ES-I3 (cell line): ENCODE measurements at regions not wholly inside any gene's neighbourhood (a gene's known extent, or its start where the extent isn't known, plus 50 kb on each side); places are given as distances from the start of the nearest gene placed in this dataset.
"Not testable (repeated sequence)": the region's sequence is repeated elsewhere in the genome, so short reads cannot be mapped to it uniquely, and the experiment has no call there.

Experiments used
- H3K36me3 ChIP-seq: 2 replicates; pipeline ENCODE4 v1.6.1; 2013; ENCODE audit warnings: mild to moderate bottlenecking, low read length, control low read depth, moderate library complexity; ENCODE audit not compliant: insufficient read depth
- H3K4me1 ChIP-seq: 2 replicates; pipeline ENCODE4 v1.6.1; 2013; ENCODE audit warnings: mild to moderate bottlenecking, control low read depth, low read length; ENCODE audit not compliant: insufficient read depth
- H3K9ac ChIP-seq: 2 replicates; pipeline ENCODE4 v1.6.1; 2013; ENCODE audit warnings: low read depth, mild to moderate bottlenecking, low read length, moderate library complexity
- H3K9me3 ChIP-seq: 2 replicates; pipeline ENCODE4 v1.6.1; 2013; ENCODE audit warnings: mild to moderate bottlenecking, low read length, moderate library complexity; ENCODE audit not compliant: control insufficient read depth, insufficient read depth

DNA sequence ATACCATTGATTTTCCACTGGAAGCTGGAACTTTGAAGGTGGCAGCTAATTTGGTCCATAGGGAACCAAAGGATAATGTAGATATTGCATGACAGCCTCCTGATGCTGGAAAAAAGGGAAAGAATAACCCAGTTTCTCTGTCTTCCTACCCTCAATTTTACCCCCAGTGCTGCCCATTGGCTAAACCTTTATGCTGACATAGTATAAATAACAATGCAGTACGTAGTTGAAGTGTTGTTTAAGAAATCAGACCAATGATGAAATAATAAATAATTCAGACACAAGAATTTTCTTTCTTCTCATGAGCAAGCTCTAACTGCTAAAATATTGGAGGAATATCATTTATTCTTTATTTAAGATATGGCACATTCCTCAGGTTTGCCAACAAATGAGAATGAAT lies 843.4 kb downstream of the EPHA3 start:
- Histone ChIP-seq H3K36me3 (no peaks in the 10 kb centered on the region), H3K9me3 (peaks cover under 1% of the 10 kb centered on the region)

DNA sequence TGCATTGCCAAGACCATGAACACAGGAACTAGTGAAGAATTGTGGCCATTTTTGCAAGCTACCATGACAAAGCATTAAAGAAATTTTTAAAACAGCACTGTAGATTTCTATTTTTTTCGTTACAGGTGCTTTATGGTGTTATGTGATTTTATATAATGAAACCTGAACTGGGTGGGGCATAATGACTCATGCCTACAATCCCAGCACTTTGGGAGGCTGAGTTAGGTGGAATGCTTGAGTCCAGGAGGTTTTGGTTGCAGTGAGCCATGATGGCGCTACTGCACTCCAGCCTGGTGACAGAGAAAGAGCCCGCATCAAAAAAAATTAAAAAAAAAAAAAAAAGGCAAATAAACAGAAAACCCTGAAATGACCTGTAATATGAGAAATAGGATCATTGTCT lies 846.7 kb downstream of the EPHA3 start:
- Histone ChIP-seq H3K4me1 (0 out of 2 replicates have a peak, but pooled peaks cover 3% of the 10 kb centered on the region), H3K36me3 (no peaks in the 10 kb centered on the region), H3K9me3 (peaks cover 4% of the 10 kb centered on the region), H3K9ac (no peak overlapping the region)

More for the DNA sequence above, 843.4 kb downstream of the EPHA3 start:
- no peaks in the 10 kb centered on the region for H3K4me1 ChIP-seq
- H3K9ac ChIP-seq, result no peak overlapping the region

DNA sequence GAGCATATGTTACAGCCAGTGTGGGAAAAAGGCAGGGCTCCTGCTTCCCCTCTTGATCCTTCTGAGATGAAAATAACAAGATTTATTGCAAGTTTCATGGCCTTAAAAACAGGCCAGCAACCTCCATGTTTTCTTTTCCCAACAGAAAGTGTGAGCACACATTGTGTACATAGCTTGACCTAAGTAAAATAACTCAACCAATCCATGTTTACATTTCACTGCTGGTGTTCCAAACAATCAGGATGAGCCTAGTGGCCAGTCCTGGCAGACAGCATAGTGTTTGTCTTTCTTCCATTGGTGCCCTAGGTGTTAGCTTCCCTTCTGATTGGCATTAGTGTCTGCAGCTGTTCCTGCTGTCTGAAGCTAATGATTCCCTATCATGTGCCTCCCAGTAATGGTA lies 847.7 kb downstream of the EPHA3 start:
- Histone ChIP-seq H3K36me3 (no peaks in the 10 kb centered on the region), H3K9me3 (peaks cover 4% of the 10 kb centered on the region; the same call in 1 of the 2 replicates), H3K4me1 (0 out of 2 replicates have a peak, but pooled peaks cover 3% of the 10 kb centered on the region), H3K9ac (no peak overlapping the region)

DNA sequence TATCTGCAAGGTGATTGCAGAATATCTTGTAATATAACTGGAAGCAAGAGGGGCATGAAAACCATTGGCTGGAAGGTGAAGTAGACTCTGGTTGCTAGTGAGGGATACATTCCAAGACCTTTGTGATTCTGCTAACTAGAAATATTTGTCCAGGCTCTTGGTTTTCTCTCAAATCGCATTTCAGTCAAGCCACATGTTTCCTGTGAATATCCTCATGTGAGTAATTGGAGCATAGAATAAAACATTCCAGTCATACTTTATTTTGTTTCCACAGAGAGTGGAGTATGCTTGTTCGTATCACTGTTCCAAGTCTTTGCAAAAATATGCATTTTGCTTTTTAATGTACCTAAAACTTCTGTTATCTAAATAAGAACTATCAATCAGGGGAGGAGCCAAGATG lies 850.0 kb downstream of the EPHA3 start:
- Histone ChIP-seq H3K36me3 (no peaks in the 10 kb centered on the region), H3K9ac (no peak overlapping the region), H3K4me1 (0 out of 2 replicates have a peak, but pooled peaks cover 3% of the 10 kb centered on the region), H3K9me3 (peaks cover 4% of the 10 kb centered on the region; the same call in 1 of the 2 replicates)

DNA sequence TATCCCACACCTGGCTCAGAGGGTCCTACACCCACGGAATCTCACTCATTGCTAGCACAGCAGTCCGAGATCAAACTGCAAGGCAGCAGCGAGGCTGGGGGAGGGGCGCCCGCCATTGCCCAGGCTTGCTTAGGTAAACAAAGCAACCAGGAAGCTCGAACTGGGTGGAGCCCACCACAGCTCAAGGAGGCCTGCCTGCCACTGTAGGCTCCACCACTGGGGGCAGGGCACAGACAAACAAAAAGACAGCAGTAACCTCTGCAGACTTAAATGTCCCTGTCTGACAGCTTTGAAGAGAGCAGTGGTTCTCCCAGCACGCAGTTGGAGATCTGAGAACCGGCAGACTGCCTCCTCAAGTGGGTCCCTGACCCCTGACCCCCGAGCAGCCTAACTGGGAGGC lies 850.7 kb downstream of the EPHA3 start:
- not testable (repeated sequence) for H3K36me3 ChIP-seq, H3K9me3 ChIP-seq, H3K4me1 ChIP-seq
- H3K9ac ChIP-seq, result peak overlapping the region; percentile 24; the same call in 1 of the 2 replicates

DNA sequence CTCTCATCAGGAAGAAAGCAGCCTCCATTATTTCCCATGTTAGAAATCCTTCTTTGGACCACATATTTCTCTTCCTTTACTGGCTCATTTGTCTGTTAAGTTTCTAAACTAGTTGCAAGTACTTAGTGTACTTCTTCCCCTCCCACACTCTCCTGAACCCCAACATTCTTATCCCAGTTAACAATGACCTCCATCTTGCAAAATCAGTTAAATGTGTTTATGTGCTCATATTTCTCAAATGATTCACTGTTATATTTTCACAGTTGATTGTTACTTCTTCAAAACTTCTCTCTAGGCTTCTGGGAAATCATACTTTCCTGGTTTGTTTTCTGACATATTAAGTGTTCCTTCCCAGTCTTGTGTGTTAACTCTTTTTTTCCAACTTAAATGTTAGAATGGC lies 856.9 kb downstream of the EPHA3 start:
- H3K9ac ChIP-seq, result no peak overlapping the region
- peaks cover 14% of the 10 kb centered on the region; the same call in 1 of the 2 replicates for H3K9me3 ChIP-seq
- H3K4me1 ChIP-seq, result no peaks in the 10 kb centered on the region
- H3K36me3 ChIP-seq, result no peaks in the 10 kb centered on the region

DNA sequence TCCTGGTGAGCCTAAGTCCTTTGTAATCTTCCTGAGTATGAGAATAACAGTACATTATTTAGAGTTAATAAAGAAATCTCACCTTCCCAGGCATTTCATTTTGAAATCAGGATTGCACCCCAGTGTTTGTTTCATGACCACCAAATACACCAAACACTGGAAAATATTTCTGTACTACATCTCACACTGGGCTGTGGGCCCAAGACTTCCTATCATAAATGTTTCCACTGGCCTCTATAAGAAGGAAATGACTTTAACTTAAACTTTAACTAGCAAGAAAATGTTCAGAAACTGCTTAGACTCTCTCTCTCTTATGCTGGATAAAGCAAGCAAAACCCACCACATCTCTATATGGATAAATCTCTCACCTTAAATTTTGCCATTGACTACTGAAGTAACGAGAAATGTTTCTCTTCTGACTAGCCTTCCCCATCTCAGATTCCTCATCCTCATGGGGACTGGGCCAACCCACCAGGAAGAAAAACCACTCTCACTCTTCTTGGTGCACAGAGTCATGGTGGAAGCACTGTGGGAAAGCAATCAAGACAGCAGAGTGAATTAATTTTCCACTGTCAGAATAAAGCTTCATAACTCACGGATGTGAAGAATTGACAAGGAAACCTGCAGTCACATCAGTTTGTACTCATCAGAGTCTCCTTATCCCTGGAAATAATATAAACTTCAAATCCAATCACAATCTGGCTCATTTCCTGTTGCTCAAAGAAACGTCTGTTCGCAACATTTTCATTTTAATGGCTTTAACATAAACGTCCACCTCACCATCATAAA lies 859.6 kb downstream of the EPHA3 start:
- Histone ChIP-seq H3K9ac (no peak overlapping the region), H3K9me3 (peaks cover 14% of the 10 kb centered on the region; the same call in 1 of the 2 replicates), H3K36me3 (no peaks in the 10 kb centered on the region), H3K4me1 (no peaks in the 10 kb centered on the region)

DNA sequence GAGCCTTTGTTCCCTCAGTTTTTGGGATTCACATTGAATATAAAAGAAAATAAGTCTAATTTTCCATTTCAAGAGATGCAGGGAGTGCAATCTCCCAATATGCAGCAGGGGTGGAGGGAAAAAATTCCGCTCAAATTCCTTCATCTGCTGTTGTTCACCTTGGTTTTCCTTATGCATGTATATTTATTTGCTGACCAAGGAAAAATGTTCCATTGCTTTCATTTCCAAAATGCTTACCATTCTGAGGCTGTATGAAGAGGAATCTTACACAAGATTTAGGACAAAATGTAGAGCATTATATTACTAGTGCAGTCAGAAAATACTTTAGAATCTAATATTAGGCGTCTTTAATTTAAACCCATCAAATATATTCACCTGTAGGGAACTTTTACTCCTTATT lies 863.9 kb downstream of the EPHA3 start:
- H3K4me1 ChIP-seq, result no peaks in the 10 kb centered on the region
- H3K9me3 ChIP-seq, result peaks cover 11% of the 10 kb centered on the region; the same call in 1 of the 2 replicates
- no peaks in the 10 kb centered on the region for H3K36me3 ChIP-seq
- H3K9ac ChIP-seq, result no peak overlapping the region

DNA sequence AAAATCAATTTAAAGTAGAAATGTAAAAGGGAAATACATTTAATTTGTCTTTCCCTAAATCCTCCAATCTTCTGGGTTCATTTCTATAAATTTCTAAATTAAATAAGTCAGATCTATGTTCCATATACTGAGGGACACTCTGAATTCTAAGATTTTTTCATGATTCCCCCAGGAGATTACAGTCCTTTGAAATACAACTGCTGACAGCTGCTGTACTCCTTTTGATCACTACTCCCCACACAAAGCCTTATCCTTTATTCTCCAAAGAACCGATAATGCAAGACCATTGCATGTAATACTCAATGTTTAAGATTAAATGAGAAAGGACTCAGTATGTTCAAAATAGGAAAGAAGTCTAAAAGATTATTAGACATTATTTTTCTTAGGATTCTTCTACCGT lies 865.7 kb downstream of the EPHA3 start:
- no peaks in the 10 kb centered on the region; the same call in 1 of the 2 replicates for H3K9me3 ChIP-seq
- no peaks in the 10 kb centered on the region for H3K36me3 ChIP-seq
- H3K4me1 ChIP-seq, result no peaks in the 10 kb centered on the region
- H3K9ac ChIP-seq, result no peak overlapping the region

DNA sequence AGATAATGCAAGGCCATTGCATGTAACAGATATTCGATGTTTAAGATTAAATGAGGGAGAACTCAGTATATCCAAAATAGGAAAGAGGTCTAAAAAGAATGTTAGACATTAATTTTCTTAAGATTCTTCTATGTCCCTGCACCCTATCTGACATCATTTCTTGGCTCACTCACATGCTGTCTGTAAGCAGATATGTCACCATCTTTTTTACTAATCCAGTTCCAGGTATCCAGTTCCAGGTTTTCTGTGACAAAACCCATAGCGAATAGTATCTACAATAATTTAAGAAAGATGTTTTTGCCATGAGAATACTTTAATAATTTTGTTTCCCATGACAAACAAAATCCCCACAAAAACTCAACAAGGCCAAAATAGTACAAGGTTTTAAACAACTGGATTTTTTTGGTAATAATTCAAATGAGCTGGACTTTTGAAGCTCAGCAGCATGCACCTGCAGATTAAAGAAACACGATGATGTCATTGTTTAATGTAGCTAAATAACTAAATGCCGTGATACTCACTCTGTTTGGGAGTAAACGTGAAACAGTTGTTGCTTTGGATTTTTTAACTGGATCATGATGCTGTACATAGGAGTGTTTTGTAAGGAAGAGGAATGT lies 867.6 kb downstream of the EPHA3 start:
- no peaks in the 10 kb centered on the region; the same call in 1 of the 2 replicates for H3K9me3 ChIP-seq
- H3K9ac ChIP-seq, result no peak overlapping the region
- no peaks in the 10 kb centered on the region for H3K36me3 ChIP-seq
- H3K4me1 ChIP-seq, result no peaks in the 10 kb centered on the region

DNA sequence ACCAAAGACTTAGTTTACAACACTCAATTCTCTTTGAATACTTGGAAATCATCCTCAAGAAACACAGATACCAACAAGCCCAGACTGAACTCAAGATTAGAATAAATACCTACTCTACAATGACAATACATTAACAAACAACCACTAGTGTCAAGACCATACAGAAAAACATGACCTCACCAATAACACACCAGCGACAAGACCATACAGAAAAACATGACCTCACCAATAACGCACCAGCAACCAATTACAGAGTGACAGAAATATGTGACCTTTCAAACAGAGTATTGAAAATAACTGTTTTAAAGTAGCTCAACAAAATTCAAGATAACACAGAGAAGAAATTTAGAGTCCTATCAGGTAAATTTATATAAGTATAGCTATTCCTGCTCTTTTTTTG lies 876.0 kb downstream of the EPHA3 start:
- no peaks in the 10 kb centered on the region for H3K36me3 ChIP-seq
- peaks cover 4% of the 10 kb centered on the region; the same call in 1 of the 2 replicates for H3K9me3 ChIP-seq
- no peak overlapping the region for H3K9ac ChIP-seq
- H3K4me1 ChIP-seq, result no peaks in the 10 kb centered on the region

DNA sequence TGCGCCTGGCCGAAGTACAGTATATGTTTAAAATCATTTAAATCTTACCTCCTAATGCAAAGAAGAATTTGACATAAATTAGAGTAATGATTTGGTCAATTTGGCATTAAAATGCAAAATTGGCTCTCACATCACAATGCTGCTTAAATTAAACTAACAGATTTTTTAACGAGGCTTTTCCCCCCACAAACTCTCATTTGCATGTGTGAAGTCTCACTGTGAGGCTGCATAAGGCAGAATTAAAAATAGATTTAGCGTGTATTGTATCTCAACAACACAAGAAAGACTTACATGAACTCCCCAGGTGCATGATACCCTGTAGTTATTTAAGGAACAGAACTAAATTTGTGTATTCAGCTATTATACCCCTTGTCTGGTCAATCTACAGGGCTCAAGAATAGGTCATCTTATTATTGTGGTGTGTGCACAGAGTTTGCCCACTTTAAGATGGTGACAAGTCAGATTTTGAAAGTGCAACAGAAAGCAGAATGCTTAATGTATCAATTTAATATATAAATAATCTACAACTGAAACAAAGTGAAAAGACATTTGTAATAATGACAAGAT lies 897.9 kb downstream of the EPHA3 start:
- H3K9me3 ChIP-seq, result no peaks in the 10 kb centered on the region; the same call in 1 of the 2 replicates

DNA sequence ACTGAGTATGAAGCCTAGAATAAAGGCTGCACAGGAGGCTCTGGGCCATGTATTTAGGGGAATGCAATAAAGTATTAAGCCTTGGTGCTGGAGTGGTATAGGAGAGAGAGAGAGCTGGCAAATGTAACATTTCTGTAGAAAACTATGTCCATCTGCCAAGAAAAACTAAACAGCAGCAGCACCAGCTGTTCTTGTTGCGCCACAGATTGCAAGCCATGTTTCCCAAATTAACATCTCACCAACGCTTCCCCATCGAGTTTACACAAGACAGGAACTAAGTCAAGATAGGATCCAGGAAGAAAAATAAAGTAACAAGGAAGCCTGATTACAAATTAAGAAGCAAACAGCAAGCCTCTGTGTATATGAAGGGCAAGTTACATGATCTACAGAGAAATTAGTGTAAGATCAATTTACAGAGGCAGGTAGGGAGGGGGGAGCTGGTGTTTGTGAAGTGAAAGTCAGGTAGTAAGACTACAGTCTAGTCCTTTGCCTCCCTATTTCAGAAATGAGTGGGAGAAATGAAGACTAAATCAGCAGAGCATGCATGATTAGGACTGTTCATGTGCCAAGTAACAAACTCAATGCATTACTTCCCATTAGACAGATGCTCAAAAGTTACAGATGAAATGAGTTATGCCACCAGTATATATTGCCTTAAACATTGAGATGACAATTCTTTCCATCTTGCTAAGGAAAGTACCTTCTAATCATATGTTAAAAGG lies 900.5 kb downstream of the EPHA3 start:
- H3K9me3 ChIP-seq, result no peaks in the 10 kb centered on the region; the same call in 1 of the 2 replicates
- no peak overlapping the region for H3K9ac ChIP-seq
- H3K4me1 ChIP-seq, result peaks cover 21% of the 10 kb centered on the region
- H3K36me3 ChIP-seq, result no peaks in the 10 kb centered on the region

More for the DNA sequence above, 897.9 kb downstream of the EPHA3 start:
- peaks cover 9% of the 10 kb centered on the region; the same call in 1 of the 2 replicates for H3K4me1 ChIP-seq
- no peak overlapping the region for H3K9ac ChIP-seq
- no peaks in the 10 kb centered on the region for H3K36me3 ChIP-seq

DNA sequence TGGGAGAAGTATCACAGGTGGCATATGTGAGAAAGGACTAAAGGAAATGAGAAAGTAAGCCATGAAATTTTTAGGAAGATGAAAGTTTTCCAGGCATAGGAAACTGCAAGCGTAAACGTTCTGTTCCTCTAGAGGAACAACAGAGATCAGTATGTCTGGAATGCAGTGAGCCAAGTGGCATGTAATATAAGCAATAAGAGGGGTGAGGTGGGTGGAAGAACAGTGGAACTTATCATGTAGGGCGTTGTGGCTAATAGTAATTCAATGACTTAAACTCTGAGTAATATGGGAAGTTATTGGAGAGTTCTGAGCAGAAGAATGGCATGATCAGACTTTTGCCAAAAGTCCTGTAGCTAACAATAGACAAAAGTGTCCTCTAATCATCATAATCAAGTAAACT lies 902.9 kb downstream of the EPHA3 start:
- peaks cover 23% of the 10 kb centered on the region for H3K4me1 ChIP-seq
- no peaks in the 10 kb centered on the region; the same call in 1 of the 2 replicates for H3K9me3 ChIP-seq
- H3K9ac ChIP-seq, result no peak overlapping the region
- no peaks in the 10 kb centered on the region for H3K36me3 ChIP-seq
